ENCODE measurements at regions not wholly inside any gene's neighbourhood (a gene's known extent, or its start where the extent isn't known, plus 50 kb on each side); places are given as distances from the start of the nearest gene placed in this dataset.

- DNase-seq = no peak
These were observed 73.8 kb upstream of the CAV2 start for GRCh38 chr7:116425647-116426209.

GRCh38 chr7:116426428-116427156 lies 72.9 kb upstream of the CAV2 start:
- DNase-seq = no peak

GRCh38 chr7:116429986-116430619 lies 69.4 kb upstream of the CAV2 start:
- DNase-seq = peak; percentile 31

GRCh38 chr7:116431787-116432526 lies 67.6 kb upstream of the CAV2 start:
- DNase-seq = no peak

- no peak for DNase-seq
These were observed 67.0 kb upstream of the CAV2 start for GRCh38 chr7:116432527-116432916.

GRCh38 chr7:116433246-116433645 lies 66.3 kb upstream of the CAV2 start:
- no peak for DNase-seq

- DNase-seq = no peak
These were observed 64.7 kb upstream of the CAV2 start for GRCh38 chr7:116434820-116435341.

- no peak for DNase-seq
These were observed 63.2 kb upstream of the CAV2 start for GRCh38 chr7:116436305-116436826.

- DNase-seq = no peak
These were observed 61.3 kb upstream of the CAV2 start for GRCh38 chr7:116438267-116438666.

GRCh38 chr7:116439005-116439404 lies 60.5 kb upstream of the CAV2 start:
- DNase-seq = peak; percentile 8

- DNase-seq = no peak
These were observed 59.5 kb upstream of the CAV2 start for GRCh38 chr7:116439841-116440549.

- no peak for DNase-seq
These were observed 58.0 kb upstream of the CAV2 start for GRCh38 chr7:116441534-116441933.

GRCh38 chr7:116443101-116443523 lies 56.4 kb upstream of the CAV2 start:
- no peak for DNase-seq

GRCh38 chr7:116443646-116444045 lies 55.9 kb upstream of the CAV2 start:
- DNase-seq = no peak

- no peak for DNase-seq
These were observed 53.9 kb upstream of the CAV2 start for GRCh38 chr7:116445447-116446211.

GRCh38 chr7:116446212-116446855 lies 53.2 kb upstream of the CAV2 start:
- no peak for DNase-seq

- no peak for DNase-seq
These were observed 52.1 kb upstream of the CAV2 start for GRCh38 chr7:116447436-116447835.

GRCh38 chr7:116447966-116448839 lies 51.3 kb upstream of the CAV2 start:
- DNase-seq = no peak

GRCh38 chr7:116449441-116449840 lies 50.1 kb upstream of the CAV2 start:
- no peak for DNase-seq

All from hematopoietic multipotent progenitor cell treated with erythropoietin and hydrocortisone succinate and interleukin-3 and kit ligand, for 4 days (in vitro differentiated cells).